GM23338 (cell line): ENCODE measurements at regions not wholly inside any gene's neighbourhood (a gene's known extent, or its start where the extent isn't known, plus 50 kb on each side); places are given as distances from the start of the nearest gene placed in this dataset.

Experiments used
- EZH2 ChIP-seq: fragments of 200-600 bp; sonication (generic); IDR thresholded peaks from one replicate; pipeline ENCODE4 v1.8.0; 2017; ENCODE audit warnings: antibody characterized with exemption, mild to moderate bottlenecking, low read depth; ENCODE audit not compliant: unreplicated experiment
- EZH2phosphoT487 ChIP-seq: fragments of 200-600 bp; sonication (generic); IDR thresholded peaks from one replicate; pipeline ENCODE4 v1.8.1; 2018; ENCODE audit warnings: antibody characterized with exemption; ENCODE audit not compliant: unreplicated experiment
- POLR2AphosphoS5 ChIP-seq: IDR thresholded peaks from 2 replicates; pipeline ENCODE4 v1.6.1; 2016; ENCODE audit warnings: antibody characterized with exemption, low read depth
- STAT1 ChIP-seq: IDR thresholded peaks from one replicate; pipeline ENCODE4 v1.6.1; 2016; ENCODE audit warnings: antibody characterized with exemption; ENCODE audit not compliant: unreplicated experiment
- ZNF114 ChIP-seq: fragments of 250-450 bp; sonication (Bioruptor Pico); IDR thresholded peaks from 2 replicates; pipeline ENCODE4 v1.5.0; 2020; ENCODE audit warnings: mild to moderate bottlenecking, moderate library complexity
- ZNF331 ChIP-seq: fragments of 250-450 bp; sonication (Bioruptor Pico); IDR thresholded peaks from 2 replicates; pipeline ENCODE4 v1.5.0; 2020; ENCODE audit warnings: low read depth, mild to moderate bottlenecking, moderate library complexity
- TF ChIP-seq, protein P1 (sequence below), 2 experiments: fragments of 200-600 bp in 1 of 2; sonication (generic) in 1 of 2; conservative IDR thresholded peaks; 2 replicates each; pipeline versions ENCODE4 v1.5.1 to v1.6.1; 2016 to 2017; ENCODE audit warnings: antibody characterized with exemption in 2 of 2, low read depth in 2 of 2, mild to moderate bottlenecking in 2 of 2, moderate library complexity in 1 of 2
- TF ChIP-seq, protein P2 (sequence below): IDR thresholded peaks from 2 replicates; pipeline ENCODE4 v1.6.1; 2016; ENCODE audit warnings: antibody characterized with exemption
- TF ChIP-seq, protein P3 (sequence below): IDR thresholded peaks from one replicate; pipeline ENCODE4 v1.6.1; 2018; ENCODE audit warnings: antibody characterized with exemption; ENCODE audit not compliant: unreplicated experiment

DNA sequence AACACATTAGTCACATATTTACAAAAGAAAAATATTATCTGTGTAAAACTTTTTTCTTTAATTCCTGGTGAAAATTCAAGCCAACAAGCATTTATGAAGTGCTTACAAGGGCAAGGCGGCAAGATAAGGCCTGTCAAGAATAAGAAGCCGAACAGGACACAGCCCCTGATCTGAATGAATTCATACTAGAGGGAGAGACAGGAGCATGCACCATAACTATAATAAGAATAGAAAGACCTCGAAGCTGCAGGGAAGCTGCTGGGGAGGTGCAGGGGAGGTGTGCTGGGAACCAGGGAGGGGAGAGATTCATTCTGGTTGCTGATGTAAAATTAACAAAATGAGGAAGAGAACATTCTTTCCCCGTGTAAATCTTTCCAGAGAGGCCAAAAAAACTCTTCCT lies 60.5 kb upstream of the TARDBP start:
- TF ChIP-seq, protein P1, sequence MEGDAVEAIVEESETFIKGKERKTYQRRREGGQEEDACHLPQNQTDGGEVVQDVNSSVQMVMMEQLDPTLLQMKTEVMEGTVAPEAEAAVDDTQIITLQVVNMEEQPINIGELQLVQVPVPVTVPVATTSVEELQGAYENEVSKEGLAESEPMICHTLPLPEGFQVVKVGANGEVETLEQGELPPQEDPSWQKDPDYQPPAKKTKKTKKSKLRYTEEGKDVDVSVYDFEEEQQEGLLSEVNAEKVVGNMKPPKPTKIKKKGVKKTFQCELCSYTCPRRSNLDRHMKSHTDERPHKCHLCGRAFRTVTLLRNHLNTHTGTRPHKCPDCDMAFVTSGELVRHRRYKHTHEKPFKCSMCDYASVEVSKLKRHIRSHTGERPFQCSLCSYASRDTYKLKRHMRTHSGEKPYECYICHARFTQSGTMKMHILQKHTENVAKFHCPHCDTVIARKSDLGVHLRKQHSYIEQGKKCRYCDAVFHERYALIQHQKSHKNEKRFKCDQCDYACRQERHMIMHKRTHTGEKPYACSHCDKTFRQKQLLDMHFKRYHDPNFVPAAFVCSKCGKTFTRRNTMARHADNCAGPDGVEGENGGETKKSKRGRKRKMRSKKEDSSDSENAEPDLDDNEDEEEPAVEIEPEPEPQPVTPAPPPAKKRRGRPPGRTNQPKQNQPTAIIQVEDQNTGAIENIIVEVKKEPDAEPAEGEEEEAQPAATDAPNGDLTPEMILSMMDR (conservative IDR thresholded peaks at IDR 0.05; ENCODE audit: low read depth in 2 of 2), result no peak
- TF ChIP-seq EZH2 (no peak), STAT1 (no peak), ZNF331 (no peak), POLR2AphosphoS5 (no peak), ZNF114 (no peak), EZH2phosphoT487 (no peak)
- TF ChIP-seq, protein P2, sequence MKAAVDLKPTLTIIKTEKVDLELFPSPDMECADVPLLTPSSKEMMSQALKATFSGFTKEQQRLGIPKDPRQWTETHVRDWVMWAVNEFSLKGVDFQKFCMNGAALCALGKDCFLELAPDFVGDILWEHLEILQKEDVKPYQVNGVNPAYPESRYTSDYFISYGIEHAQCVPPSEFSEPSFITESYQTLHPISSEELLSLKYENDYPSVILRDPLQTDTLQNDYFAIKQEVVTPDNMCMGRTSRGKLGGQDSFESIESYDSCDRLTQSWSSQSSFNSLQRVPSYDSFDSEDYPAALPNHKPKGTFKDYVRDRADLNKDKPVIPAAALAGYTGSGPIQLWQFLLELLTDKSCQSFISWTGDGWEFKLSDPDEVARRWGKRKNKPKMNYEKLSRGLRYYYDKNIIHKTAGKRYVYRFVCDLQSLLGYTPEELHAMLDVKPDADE, result no peak
- TF ChIP-seq, protein P3, sequence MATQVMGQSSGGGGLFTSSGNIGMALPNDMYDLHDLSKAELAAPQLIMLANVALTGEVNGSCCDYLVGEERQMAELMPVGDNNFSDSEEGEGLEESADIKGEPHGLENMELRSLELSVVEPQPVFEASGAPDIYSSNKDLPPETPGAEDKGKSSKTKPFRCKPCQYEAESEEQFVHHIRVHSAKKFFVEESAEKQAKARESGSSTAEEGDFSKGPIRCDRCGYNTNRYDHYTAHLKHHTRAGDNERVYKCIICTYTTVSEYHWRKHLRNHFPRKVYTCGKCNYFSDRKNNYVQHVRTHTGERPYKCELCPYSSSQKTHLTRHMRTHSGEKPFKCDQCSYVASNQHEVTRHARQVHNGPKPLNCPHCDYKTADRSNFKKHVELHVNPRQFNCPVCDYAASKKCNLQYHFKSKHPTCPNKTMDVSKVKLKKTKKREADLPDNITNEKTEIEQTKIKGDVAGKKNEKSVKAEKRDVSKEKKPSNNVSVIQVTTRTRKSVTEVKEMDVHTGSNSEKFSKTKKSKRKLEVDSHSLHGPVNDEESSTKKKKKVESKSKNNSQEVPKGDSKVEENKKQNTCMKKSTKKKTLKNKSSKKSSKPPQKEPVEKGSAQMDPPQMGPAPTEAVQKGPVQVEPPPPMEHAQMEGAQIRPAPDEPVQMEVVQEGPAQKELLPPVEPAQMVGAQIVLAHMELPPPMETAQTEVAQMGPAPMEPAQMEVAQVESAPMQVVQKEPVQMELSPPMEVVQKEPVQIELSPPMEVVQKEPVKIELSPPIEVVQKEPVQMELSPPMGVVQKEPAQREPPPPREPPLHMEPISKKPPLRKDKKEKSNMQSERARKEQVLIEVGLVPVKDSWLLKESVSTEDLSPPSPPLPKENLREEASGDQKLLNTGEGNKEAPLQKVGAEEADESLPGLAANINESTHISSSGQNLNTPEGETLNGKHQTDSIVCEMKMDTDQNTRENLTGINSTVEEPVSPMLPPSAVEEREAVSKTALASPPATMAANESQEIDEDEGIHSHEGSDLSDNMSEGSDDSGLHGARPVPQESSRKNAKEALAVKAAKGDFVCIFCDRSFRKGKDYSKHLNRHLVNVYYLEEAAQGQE, result no peak
